C4-2B (cell line): ENCODE measurements at regions not wholly inside any gene's neighbourhood (a gene's known extent, or its start where the extent isn't known, plus 50 kb on each side); places are given as distances from the start of the nearest gene placed in this dataset.

Experiments
- ZFX ChIP-seq: fragments of 450-650 bp; IDR thresholded peaks from 2 replicates; pipeline ENCODE4 v1.6.1; 2017
- TF ChIP-seq, protein P1 (sequence below): fragments of 450-650 bp; conservative IDR thresholded peaks from 2 replicates; pipeline ENCODE4 v1.5.1; 2017; ENCODE audit warnings: mild to moderate bottlenecking

DNA sequence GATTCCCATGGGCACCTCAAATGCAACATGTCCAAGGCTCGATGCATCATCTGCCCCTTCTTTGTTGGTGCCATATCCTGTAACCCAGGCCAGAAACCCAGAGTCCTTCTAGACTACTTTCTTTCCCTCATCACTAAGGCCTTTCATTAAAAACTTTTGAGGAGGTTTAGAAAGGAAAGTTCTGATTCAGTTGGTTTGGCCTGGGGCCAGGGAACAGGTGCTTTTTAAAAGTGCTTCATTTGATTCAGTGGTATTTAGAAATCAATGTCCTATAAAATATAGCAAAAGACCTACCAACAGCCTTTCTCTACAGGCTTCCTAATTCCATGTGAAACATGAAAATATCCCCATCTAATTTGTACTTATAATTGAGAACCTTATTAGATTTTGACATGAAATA lies 341.9 kb upstream of the RORA start:
- TF ChIP-seq, protein P1, sequence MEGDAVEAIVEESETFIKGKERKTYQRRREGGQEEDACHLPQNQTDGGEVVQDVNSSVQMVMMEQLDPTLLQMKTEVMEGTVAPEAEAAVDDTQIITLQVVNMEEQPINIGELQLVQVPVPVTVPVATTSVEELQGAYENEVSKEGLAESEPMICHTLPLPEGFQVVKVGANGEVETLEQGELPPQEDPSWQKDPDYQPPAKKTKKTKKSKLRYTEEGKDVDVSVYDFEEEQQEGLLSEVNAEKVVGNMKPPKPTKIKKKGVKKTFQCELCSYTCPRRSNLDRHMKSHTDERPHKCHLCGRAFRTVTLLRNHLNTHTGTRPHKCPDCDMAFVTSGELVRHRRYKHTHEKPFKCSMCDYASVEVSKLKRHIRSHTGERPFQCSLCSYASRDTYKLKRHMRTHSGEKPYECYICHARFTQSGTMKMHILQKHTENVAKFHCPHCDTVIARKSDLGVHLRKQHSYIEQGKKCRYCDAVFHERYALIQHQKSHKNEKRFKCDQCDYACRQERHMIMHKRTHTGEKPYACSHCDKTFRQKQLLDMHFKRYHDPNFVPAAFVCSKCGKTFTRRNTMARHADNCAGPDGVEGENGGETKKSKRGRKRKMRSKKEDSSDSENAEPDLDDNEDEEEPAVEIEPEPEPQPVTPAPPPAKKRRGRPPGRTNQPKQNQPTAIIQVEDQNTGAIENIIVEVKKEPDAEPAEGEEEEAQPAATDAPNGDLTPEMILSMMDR = no peak
- no peak for TF ChIP-seq ZFX
